ENCODE measurements at regions not wholly inside any gene's neighbourhood (a gene's known extent, or its start where the extent isn't known, plus 50 kb on each side); places are given as distances from the start of the nearest gene placed in this dataset.

DNA sequence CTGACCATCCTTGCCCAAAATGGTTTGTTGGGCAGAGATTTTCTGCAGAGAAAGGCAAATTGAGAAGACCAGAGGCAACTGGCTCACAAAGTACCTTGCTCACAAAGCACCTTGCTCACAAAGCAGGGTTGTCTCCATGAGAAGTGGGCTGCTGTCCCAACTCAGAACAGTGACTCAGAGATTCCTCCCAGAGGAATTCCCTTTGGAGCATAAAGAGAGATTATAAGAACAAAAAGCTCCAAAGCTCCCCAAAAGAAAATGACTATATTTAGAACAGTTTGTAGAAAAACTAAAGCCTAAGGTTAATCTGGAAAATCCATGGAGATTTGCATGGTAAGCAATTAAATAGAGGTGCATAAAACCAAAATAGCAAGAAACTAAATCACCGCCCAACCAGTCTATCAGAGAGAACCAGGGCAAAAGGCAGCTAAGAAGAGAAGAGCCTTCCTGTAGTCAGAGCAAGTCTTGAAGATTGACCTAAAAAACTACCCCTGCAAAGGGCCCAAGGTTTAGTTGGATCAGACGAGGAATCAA, 731.4 kb downstream of the FAT4 start:
- DNase-seq (ENCODE audit: low spot score), result no peak

DNA sequence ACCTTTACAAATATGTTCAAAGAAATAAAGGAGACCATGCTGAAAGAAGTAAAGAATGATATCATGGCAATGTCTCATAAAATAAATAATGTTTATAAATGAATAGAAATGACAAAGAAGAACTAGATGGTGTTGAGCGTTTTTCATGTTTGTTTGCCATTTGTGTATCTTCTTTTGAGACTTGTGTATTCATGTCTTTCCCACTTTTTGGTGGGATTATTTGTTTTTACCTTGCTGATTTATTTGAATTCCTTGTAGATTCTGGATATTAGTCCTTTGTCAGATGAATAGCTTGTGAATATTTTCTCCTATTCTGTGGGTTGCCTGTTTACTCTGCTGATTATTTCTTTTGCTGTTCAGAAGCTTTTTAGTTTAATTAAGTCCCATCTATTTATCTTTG, 732.4 kb downstream of the FAT4 start:
- no peak for DNase-seq (ENCODE audit: low spot score)

DNA sequence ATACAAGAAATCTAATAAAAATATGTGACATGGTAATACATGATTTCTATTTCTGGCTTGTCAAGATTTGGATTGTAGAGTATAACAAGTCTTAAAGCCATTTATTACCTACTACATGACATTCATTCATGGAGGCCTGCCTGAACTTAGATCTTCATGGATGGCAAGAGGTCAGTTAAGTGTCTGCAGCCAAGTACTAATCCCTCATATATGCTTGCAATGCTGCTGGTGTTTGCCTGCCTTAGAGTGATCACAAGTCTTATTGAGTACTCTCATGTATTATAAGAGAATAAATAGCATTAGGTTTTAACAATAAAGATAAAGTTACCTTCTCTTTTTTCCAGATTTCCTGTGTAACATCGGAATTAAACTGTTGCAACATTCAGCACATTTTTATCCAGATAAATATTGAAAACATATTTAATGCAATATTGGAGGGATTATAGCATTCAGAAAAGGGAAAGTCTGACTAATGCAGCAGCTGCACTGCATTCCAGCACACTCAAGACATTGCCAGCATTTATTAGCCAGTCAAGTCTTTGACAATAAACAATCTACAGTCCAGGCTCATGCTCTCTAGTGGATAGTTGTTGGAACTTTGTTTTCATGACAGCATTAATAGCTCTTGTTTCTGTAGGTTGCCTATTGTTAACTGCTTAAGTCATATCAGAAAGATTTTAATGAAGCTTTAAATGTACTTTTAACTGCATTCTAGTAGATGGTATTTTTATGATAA, 737.1 kb downstream of the FAT4 start:
- peak; percentile 84 for DNase-seq (ENCODE audit: low spot score)

DNA sequence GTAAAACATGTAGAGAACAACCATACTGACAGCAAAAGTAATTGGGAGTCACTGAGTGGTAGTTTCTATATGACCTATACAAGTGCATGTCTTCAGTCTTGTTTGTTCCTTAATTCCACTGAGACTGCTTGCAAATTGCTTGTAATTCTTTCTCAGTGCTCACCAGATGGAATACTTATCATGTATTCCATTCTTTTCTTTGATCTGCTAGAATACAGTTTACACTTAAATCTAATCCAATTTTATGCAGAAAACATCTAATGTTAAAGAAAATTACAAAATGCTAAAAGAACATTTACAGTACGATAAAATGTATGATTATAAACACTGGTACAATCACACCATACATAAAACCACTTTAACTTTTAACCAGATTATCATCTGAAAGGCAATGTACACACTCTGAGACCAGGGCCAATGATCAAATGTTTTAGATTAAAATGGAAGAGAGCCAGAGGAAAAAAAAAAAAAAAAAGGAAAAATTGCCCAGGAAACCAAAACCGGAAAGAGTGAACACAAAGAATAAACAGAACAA, 741.4 kb downstream of the FAT4 start:
- no peak for DNase-seq (ENCODE audit: low spot score)

DNA sequence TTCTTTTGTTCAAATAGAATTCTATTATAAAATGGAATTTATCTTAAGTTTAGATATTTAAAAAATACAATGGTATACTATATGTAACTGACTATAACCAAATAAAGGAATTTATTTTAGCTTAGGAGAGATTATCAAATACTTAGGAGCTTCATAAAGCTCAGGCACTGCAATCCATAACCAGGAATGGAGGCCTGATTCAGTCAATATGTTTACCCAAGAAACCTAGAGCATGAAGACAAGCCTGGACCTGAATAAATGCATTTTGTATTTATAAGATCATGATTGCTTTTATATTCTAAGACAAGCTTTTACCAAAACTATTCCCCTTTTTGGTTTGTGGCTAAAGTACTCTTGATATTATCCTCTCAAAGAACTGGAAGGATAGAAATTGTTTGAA, 742.6 kb downstream of the FAT4 start:
- DNase-seq (ENCODE audit: low spot score), result no peak

DNA sequence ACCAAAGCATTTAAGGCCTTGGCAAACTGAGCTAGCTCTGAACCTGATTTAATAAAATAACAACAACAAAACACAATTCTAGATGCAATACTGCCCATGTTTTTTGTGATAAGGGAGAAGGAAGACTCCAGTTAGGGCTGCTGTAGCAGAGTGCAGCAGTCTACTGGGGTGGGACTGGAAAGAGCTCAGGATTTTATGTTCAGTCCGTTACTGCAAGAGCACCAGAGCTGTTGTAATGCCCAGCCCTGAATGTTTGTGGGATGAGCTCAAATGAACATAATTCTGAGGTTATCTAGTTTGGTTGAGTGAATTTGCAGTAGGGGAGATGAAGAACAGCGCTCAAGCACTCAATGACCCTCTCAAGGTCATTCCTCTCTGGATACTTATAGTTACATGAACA, 743.8 kb downstream of the FAT4 start:
- DNase-seq (ENCODE audit: low spot score), result no peak

DNA sequence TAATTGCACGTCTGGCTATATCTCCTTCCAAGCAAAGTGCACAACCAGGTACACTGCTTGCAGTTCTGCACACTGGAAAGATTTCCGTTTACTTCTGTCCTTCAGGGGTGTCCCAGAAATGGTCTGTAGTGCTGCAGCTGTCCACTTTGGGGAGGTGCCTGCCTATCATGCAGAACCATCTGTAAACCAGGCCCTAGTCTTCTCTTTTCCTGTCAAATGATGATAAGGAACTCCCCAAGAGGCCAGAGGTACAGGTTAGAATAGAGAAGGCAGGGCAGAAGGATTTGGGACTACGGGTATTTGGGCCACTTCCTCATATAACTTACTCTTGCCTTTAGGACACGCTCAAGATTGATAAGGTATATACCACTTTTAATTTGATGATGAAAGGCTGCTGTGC, 746.9 kb downstream of the FAT4 start:
- no peak for DNase-seq (ENCODE audit: low spot score)

DNA sequence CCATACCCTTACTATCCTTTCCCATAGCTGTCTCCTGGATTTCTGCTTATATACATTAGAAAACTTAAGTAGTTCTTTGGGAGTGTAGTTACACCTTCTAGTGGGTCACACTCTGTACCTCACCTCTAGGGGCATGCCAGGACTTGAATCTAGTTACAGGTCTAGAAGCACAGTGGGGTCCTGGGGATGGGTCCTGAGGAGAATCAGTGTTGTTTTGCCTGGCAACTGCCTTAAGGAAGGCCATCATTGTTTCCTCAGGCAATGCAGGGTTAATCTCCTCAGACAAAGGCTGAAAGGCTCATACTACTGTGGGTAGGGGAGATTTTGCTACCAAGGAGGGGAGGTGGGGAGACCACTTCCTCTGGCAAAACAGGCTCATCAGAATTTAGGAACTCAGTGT, 750.3 kb downstream of the FAT4 start:
- no peak for DNase-seq (ENCODE audit: low spot score)

DNA sequence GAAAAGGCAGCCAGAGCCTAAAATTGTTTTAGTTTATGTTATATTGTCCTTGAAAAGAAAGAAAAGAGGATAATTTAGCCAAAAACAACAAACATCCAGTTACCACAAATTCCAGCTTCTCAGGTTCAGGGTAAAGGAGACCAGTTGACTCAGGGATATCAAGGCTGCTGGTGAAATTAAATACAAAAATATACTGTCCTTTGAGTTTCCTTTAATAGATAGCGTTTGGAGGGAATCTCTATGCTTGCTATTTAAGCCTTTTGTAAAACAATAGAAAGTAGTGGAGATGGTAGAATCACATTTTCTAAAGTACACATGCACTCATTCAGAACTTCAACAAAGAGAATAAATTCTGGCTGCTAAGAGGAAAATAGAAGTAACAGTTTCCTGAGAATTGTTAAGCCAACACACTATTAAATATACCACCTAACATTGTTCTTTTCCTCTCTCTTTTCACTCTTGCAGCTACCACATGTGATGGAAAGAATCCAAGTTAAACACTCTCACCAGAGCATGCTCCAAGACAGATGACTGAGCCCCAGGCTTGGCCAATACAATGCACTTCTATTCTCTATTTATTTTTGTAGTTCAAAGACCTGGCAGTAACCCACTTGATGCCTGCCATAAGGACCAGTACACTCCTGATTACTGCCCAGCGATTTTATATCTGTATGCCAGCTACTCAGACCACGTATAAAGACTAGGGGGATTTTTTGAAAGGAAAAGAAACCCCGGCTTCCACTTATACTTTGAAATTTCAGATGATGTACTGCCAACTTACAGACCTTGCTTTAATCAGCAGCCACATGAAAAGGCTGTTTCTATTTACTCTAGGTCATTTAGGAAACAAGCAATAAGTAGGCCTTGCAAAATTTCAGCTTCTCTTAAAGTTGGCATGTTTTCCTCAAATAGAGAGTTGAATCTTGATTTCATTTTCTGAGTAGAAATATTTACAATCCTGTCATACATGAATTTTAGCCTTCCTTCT, 756.9 kb downstream of the FAT4 start:
- peak; percentile 78 for DNase-seq (ENCODE audit: low spot score)

DNA sequence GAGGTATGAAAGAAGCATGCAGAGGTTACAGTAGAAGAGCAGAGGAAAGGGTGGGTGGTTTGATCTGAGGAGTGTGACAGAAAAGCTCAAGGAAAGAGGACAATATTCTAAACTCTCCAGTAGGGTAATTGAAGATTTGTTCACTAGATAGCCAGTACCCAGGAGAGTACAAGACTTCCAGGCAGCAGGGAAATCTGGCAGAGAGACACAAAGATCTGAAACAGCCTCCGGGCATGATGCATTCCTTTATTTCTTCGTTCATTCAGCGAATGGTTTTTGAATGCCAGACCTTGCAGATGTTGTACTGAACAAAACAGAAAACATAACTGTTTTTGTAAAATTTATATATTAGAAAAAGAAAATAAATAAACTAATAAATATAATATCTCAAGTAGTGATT, 766.6 kb downstream of the FAT4 start:
- DNase-seq (ENCODE audit: low spot score), result no peak

DNA sequence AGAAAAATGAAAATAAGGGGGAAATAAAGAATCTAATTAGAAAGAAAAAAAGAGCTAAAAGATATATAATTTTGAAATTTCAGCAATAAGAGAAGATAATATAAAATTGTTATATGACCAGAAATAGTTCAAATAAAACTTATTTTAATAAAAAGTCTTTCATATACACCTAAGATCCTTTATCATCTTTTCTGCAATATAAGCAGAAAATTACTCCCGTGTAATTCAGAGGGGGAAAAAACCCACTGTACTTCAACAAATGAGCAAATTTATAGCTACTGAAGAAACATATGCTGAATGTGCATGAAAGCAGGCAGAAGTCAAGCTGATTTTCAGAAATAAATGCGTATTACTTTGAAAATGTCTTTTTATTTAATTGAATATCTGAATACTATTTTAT, 771.3 kb downstream of the FAT4 start:
- no peak for DNase-seq (ENCODE audit: low spot score)

DNA sequence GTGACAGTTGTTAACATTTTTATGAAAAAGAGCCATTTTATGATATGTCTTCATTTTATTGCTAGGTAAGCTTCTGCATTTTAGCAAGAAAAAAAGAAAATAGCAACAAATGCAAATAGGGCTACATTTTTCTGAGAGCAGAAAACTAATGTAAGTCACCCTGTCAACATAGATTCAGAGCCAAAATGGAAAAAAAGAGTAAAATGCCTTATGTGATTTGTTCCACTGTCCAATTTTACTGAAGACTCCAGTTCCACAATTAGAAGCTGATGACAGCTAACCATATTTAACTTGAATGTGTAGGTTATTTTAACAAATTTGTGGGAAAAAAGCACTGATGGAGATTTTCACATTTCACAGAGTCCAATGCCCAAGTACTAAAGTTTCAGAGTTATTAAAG, 772.3 kb downstream of the FAT4 start:
- DNase-seq (ENCODE audit: low spot score), result no peak

DNA sequence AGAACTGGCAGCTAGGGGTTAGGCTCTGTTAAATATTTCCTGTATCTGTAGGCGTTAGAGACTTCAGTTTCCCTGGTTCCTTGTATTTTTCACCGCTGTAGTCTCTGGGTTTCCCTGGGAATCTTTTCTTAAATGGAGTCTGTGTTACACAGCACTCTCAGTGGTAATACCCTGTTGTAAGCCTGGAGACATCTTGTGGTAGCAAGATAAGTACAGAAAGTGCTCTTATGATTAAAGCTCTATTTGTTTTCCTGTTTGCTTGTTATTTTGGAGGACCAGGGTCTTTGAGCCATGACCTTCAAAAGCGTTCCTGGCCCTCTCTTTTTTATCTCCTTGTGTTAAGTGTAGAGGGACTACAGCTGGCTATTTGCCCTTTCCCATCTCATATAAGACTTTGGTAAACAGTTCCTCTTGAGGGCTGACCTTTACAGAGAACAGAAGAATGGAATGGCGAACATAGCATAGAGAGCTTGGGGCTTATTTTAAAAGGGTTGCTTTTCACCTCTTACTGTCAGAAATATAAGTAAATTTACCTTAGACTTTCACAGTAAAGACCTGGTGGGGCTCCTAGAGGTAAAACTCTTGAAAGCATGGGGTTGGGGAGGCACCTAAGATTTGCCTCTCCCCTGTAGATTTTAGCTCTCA, 782.5 kb downstream of the FAT4 start:
- no peak for DNase-seq (ENCODE audit: low spot score)

DNA sequence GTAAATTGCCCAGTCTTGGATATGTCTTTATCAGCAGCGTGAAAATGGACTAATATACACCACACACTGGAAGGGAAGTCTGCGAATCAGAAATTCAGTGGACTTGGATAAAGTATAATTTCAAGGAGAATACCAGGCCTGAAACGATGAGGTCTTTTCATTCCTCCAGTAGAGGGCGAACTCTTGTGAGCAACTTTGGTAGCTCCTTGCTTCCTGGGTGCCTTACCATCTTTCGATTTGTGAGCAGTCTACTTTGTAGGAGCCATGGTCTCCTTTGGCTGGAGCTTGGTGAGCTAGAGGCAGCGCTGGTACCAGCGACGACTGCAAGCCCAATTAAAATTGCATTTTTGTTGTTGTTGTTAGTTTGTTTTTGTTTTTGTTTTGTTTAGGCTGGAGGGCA, 791.9 kb downstream of the FAT4 start:
- DNase-seq (ENCODE audit: low spot score), result no peak

DNA sequence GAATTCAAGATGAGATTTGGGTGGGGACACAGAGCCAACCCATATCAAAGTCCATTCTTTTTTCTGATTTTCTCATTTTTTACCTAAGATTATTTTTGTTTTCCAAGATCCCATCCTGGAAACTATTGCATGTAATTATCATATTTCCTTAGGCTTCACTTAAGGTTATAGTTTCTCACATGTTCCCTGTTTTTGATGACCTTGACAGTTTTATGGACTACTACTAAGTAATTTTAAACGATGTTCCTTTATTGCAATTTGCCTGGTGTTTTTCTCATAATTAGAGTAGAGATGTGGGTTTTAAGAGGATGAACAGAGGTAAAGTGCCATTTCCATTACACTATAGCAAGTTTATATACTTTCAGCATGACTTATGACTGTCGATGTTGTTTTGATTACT, 795.1 kb downstream of the FAT4 start:
- DNase-seq (ENCODE audit: low spot score), result no peak

DNA sequence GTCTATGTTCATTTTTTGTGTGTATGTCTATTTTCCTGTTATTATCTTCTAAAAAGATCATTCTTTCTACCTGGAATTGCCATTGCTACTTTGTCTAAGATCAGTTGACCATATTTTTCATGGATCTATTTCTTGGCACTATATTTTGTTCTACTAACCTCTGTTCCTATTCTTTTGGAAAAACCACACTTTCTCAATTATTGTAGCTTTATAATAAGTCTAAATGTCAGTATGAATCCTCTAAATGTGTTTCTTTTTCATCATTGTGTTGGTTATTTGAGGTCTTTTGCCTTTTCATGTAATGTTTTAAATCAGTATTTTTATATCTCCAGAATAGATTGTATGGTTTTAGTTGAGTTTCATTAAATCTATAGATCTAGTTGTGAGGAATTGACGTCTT, 798.3 kb downstream of the FAT4 start:
- DNase-seq (ENCODE audit: low spot score), result no peak

DNA sequence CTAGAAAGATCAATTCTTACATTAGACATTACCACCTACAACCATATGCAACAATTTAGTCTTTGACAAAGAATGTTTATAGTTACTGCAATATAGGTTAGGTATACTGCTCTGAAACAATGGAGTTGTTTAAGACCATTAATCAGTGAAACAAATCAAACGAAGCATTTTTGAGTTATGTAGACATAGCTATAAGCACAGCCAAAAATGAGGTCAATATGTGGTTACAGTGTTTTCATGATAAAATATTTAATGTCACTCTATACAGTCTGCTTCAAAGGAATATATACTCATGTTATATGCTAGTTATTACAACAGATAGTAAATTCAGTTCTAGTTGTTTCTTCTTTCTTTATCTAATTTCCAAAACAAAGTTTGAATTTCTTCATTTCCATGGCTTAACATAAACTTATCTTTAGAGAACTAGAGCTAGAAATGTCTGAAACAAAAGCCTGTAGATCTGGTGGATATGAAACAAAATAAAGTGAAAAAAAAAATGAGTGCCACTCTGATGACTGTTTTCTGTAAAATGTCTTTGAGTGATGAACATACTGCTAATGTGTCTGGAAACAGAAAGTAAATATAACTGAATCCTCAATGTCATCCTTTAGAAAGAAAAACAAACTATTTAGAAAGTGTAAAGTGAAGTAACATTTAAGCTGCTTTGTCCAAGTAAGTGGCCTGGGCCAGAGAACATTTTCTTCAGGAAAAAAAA, 809.0 kb downstream of the FAT4 start:
- DNase-seq (ENCODE audit: low spot score), result no peak

DNA sequence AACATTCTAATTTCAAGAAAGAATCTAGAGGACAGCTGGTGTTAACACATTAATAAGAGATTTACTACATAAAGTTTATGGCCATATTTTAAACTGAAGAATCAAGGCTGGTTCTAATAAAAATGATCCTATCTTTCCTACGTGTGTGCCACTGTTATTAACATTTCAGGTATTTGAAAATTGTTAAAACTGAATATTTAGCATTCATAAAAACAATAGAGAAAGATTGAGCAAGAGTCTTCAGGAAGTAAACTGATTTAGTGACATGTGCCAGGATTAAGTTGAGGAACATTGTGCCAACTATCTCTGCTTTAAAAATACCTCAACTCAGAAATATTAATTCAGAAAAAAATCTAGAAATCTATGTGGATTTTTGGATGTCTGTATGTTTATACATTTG, 810.1 kb downstream of the FAT4 start:
- DNase-seq (ENCODE audit: low spot score), result no peak

DNA sequence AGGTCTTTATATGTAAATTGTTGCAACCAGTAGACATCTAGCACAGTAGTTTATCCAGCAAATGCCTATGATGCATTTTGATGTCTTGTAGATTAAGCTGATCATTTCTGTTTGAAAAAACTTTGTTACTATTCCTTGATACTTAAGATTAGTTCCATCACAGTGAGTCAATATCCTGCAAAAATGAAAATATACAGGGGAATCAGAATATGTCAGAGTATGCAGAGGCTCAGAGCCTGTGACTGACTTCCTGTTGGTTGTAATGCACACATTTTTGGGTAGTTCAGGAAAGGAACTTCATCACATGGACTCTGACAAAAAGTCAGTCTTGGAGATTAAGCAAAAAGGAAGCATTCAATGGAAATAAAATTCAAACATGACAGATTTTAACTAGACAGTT, 815.5 kb downstream of the FAT4 start:
- no peak for DNase-seq (ENCODE audit: low spot score)

DNA sequence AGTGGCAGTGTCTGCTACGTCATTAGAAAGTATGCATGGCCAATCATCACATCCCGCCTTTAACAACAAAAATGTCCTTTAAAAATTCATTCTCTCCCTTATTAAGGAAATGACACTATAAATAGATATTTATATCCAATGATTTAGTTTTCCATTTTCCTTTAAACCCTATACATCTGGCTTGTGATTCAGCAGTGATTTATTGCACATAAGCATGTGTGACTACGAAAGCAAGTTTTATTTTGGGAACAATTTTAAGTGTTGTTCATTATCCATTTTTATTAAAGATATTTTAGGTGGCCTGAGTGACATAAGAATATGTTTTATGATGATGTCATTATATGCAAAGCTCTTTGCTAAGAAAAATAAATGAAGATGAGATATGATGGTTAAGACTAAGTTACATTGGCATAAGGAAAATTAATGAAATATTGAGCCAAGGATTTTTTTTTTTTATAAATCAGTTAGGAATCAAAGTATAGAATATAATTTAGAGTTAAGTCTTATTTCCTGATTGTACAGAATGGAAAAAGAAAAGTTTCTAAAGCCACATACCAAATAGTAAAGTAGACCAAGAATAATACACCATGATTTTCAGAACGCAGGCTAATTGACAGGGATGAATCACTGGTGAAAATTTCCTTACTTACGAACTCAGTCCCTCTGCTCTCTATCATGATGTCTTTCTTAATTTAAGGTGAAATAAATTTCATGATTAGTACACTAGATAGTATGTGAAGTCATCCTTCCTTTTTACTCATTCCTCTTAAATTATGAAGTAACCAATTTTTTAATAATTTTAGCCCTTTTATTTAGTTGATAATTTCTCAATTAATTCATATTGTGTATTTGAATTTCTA, 822.4 kb downstream of the FAT4 start:
- DNase-seq (ENCODE audit: low spot score), result no peak

DNA sequence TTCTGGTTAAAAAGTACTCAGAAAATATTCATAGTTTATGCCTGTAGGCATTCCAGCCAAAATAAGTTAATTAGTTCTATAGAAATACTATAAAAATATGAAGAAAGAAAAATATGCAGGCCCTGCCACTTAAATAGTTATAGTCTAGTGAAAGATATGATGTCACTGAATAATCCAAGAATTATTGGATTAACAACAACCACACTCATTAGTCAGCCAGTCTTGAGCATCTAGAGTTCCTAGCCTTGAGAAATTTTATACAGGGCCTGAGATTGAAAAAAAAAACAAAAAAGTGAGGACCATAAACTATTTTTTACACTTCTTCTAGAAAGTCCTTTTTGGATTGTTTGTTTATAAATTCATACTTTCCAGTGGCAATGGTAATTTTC, 823.0 kb downstream of the FAT4 start:
- no peak for DNase-seq (ENCODE audit: low spot score)

All from Ammon's horn (tissue), 1 donor.